ENCODE measurements at regions not wholly inside any gene's neighbourhood (a gene's known extent, or its start where the extent isn't known, plus 50 kb on each side); places are given as distances from the start of the nearest gene placed in this dataset.

- Histone ChIP-seq H3K4me1 (ENCODE audit: control insufficient read depth in 4 of 4, insufficient read depth in 4 of 4, low read length in 3 of 4) (no peaks in the 10 kb centered on the region), H3K9me3 (ENCODE audit: control insufficient read depth in 4 of 4, low read length in 3 of 4) (no peaks in the 10 kb centered on the region), H3K9ac (ENCODE audit: low read depth in 1 of 2, low read length in 2 of 2) (no peak overlapping the region), H3K27ac (ENCODE audit: low read depth in 1 of 2, low read length in 2 of 2) (no peak overlapping the region), H3K27me3 (ENCODE audit: control insufficient read depth in 4 of 4, insufficient read depth in 4 of 4, low read length in 3 of 4) (no peaks in the 10 kb centered on the region), H3K4me3 (ENCODE audit: low read depth in 1 of 3, low read length in 3 of 3) (no peak overlapping the region), H3K36me3 (ENCODE audit: control insufficient read depth in 4 of 4, insufficient read depth in 3 of 4, low read depth in 1 of 4, low read length in 3 of 4) (no peaks in the 10 kb centered on the region)
- TF ChIP-seq, protein P1, sequence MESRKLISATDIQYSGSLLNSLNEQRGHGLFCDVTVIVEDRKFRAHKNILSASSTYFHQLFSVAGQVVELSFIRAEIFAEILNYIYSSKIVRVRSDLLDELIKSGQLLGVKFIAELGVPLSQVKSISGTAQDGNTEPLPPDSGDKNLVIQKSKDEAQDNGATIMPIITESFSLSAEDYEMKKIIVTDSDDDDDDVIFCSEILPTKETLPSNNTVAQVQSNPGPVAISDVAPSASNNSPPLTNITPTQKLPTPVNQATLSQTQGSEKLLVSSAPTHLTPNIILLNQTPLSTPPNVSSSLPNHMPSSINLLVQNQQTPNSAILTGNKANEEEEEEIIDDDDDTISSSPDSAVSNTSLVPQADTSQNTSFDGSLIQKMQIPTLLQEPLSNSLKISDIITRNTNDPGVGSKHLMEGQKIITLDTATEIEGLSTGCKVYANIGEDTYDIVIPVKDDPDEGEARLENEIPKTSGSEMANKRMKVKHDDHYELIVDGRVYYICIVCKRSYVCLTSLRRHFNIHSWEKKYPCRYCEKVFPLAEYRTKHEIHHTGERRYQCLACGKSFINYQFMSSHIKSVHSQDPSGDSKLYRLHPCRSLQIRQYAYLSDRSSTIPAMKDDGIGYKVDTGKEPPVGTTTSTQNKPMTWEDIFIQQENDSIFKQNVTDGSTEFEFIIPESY (IDR thresholded peaks at IDR 0.05), result no peak
- TF ChIP-seq TAF1 (conservative IDR thresholded peaks at IDR 0.05), result no peak
- TF ChIP-seq YY1 (IDR thresholded peaks at IDR 0.05), result no peak
- TF ChIP-seq HNF4A (conservative IDR thresholded peaks at IDR 0.05), result no peak
- TF ChIP-seq HNF4G (IDR thresholded peaks at IDR 0.05), result no peak
- TF ChIP-seq NR2F2 (IDR thresholded peaks at IDR 0.05), result no peak
- TF ChIP-seq SP1 (IDR thresholded peaks at IDR 0.05), result no peak
- TF ChIP-seq MAX (IDR thresholded peaks at IDR 0.05), result no peak
- no peak for TF ChIP-seq RAD21 (IDR thresholded peaks at IDR 0.05)
- TF ChIP-seq EGR1 (IDR thresholded peaks at IDR 0.05; ENCODE audit: low read depth in 2 of 2), result no peak
- TF ChIP-seq FOXA1 (IDR thresholded peaks at IDR 0.05), result no peak
- no peak for TF ChIP-seq RXRA (IDR thresholded peaks at IDR 0.05)
- no peak for TF ChIP-seq JUND (IDR thresholded peaks at IDR 0.05)
- TF ChIP-seq, protein P2, sequence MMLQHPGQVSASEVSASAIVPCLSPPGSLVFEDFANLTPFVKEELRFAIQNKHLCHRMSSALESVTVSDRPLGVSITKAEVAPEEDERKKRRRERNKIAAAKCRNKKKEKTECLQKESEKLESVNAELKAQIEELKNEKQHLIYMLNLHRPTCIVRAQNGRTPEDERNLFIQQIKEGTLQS (IDR thresholded peaks at IDR 0.05), result no peak
- no peak for TF ChIP-seq REST (IDR thresholded peaks at IDR 0.05)
- 95% methylated on average over 16 of the region's 16 CpGs for WGBS
- no peak for DNase-seq (ENCODE audit: low spot score)
Measured at GRCh38 chr12:13365748-13366366, 169.3 kb downstream of the EMP1 start.

GRCh38 chr12:13362260-13362841, 165.8 kb downstream of the EMP1 start:
- Histone ChIP-seq H3K4me1 (ENCODE audit: control insufficient read depth in 4 of 4, insufficient read depth in 4 of 4, low read length in 3 of 4) (no peaks in the 10 kb centered on the region), H3K36me3 (ENCODE audit: control insufficient read depth in 4 of 4, insufficient read depth in 3 of 4, low read depth in 1 of 4, low read length in 3 of 4) (no peaks in the 10 kb centered on the region), H3K4me3 (ENCODE audit: low read depth in 1 of 3, low read length in 3 of 3) (no peak overlapping the region), H3K9ac (ENCODE audit: low read depth in 1 of 2, low read length in 2 of 2) (no peak overlapping the region), H3K27me3 (ENCODE audit: control insufficient read depth in 4 of 4, insufficient read depth in 4 of 4, low read length in 3 of 4) (no peaks in the 10 kb centered on the region), H3K27ac (ENCODE audit: low read depth in 1 of 2, low read length in 2 of 2) (no peak overlapping the region), H3K9me3 (ENCODE audit: control insufficient read depth in 4 of 4, low read length in 3 of 4) (no peaks in the 10 kb centered on the region)
- WGBS, result 58% methylated on average over 5 of the region's 5 CpGs
- DNase-seq (ENCODE audit: low spot score), result peak; percentile 53
- TF ChIP-seq HNF4A (conservative IDR thresholded peaks at IDR 0.05) (no peak), SP1 (IDR thresholded peaks at IDR 0.05) (no peak), FOXA1 (IDR thresholded peaks at IDR 0.05) (no peak), HNF4G (IDR thresholded peaks at IDR 0.05) (no peak), GABPA (IDR thresholded peaks at IDR 0.05 in 1 of 2, conservative IDR thresholded peaks at IDR 0.05 in 1 of 2) (no peak), MAX (IDR thresholded peaks at IDR 0.05) (no peak), RAD21 (IDR thresholded peaks at IDR 0.05) (peak; percentile 92 to 96), NR2F2 (IDR thresholded peaks at IDR 0.05) (no peak), YY1 (IDR thresholded peaks at IDR 0.05) (peak; percentile 54), EGR1 (IDR thresholded peaks at IDR 0.05; ENCODE audit: low read depth in 2 of 2) (no peak), JUND (IDR thresholded peaks at IDR 0.05) (no peak), FOXA2 (IDR thresholded peaks at IDR 0.05) (no peak), RXRA (IDR thresholded peaks at IDR 0.05) (no peak)
- TF ChIP-seq, protein P1 (IDR thresholded peaks at IDR 0.05), result no peak
- TF ChIP-seq, protein P3, sequence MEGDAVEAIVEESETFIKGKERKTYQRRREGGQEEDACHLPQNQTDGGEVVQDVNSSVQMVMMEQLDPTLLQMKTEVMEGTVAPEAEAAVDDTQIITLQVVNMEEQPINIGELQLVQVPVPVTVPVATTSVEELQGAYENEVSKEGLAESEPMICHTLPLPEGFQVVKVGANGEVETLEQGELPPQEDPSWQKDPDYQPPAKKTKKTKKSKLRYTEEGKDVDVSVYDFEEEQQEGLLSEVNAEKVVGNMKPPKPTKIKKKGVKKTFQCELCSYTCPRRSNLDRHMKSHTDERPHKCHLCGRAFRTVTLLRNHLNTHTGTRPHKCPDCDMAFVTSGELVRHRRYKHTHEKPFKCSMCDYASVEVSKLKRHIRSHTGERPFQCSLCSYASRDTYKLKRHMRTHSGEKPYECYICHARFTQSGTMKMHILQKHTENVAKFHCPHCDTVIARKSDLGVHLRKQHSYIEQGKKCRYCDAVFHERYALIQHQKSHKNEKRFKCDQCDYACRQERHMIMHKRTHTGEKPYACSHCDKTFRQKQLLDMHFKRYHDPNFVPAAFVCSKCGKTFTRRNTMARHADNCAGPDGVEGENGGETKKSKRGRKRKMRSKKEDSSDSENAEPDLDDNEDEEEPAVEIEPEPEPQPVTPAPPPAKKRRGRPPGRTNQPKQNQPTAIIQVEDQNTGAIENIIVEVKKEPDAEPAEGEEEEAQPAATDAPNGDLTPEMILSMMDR (IDR thresholded peaks at IDR 0.05; ENCODE audit: low read depth, low read length, missing input control), result peak; percentile 82
- TF ChIP-seq, protein P2 (IDR thresholded peaks at IDR 0.05), result no peak

All from liver (tissue), 8 donors.